Activated CD8-positive, alpha-beta memory T cell treated with anti-CD3 and anti-CD28 coated beads for 36 hours (primary cell): ENCODE measurements at regions not wholly inside any gene's neighbourhood (a gene's known extent, or its start where the extent isn't known, plus 50 kb on each side); places are given as distances from the start of the nearest gene placed in this dataset.
"Not testable (repeated sequence)": the region's sequence is repeated elsewhere in the genome, so short reads cannot be mapped to it uniquely, and the experiment has no call there.

Source experiments
- CTCF ChIA-PET: fragments of 350-600 bp; sonication (Branson Sonifier 250); formaldehyde crosslinking; loops from one replicate; lab custom pipeline; 2021; ENCODE audit warnings: antibody characterized with exemption; lab: Charles Lee
- POLR2A ChIA-PET: fragments of 350-600 bp; sonication (Branson Sonifier 250); formaldehyde crosslinking; loops from one replicate; lab custom pipeline; 2021; ENCODE audit warnings: antibody characterized with exemption; lab: Charles Lee

DNA sequence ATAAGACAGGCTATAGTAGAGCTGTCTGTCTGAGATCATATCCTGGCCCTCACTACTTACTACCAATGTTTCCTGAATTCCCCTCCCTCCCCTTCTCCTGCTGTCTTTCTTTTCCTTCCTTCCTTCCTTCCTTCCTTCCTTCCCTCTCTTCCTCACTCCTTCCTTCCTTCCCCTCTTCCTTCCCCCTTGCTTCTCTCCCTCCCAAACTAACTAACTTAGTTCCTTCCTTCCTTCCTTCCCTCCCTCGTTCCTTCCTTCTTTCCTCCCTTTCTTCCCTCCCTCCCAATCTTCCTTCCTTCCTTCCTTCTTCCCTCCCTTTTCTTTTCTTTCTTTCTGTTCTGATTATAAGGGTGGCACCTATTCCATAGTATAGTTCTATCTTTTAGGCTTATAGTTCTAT is 150.0 kb upstream of the GDNF start:
- POLR2A ChIA-PET: no interaction called here
- CTCF ChIA-PET: no interaction called here

DNA sequence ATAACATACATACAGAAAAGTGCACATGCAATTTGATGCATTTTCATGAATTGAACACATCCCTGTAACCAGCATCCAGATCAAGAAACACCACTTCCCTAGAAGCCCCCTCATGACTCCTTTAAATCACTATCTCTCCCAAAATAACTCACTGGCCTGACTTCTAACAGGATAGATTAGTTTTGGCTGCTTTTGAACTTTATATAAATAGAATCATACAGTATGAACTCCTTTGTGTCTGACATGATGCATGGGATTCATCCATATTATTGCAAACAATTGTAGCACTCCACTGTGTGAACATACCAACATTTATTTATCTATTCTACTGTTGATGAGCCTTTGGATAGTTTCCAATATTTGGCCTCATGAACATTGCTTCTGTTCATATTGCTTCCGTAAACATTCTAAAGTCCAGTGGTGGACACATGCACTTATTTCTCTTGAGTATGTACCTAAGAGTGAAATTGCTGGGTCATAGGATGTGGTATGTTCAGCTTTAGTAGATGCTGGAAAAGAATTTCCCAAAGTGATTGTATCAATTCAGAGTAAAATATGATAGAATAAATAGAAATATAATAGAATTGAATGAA is 148.7 kb upstream of the GDNF start:
- ChIA-PET CTCF (no interaction called here), POLR2A (no interaction called here)

GRCh38 chr5:37984300-37984699 is 144.5 kb upstream of the GDNF start:
- ChIA-PET POLR2A (no interaction called here), CTCF (no interaction called here)

GRCh38 chr5:37983463-37983862 is 143.6 kb upstream of the GDNF start:
- CTCF ChIA-PET: no interaction called here
- POLR2A ChIA-PET: no interaction called here

GRCh38 chr5:37979559-37979958 is 139.7 kb upstream of the GDNF start:
- CTCF ChIA-PET: no interaction called here

GRCh38 chr5:37975531-37975930 is 135.7 kb upstream of the GDNF start:
- POLR2A ChIA-PET: no interaction called here
- CTCF ChIA-PET: no interaction called here

More at GRCh38 chr5:37979559-37979958, 139.7 kb upstream of the GDNF start:
- POLR2A ChIA-PET: no interaction called here

DNA sequence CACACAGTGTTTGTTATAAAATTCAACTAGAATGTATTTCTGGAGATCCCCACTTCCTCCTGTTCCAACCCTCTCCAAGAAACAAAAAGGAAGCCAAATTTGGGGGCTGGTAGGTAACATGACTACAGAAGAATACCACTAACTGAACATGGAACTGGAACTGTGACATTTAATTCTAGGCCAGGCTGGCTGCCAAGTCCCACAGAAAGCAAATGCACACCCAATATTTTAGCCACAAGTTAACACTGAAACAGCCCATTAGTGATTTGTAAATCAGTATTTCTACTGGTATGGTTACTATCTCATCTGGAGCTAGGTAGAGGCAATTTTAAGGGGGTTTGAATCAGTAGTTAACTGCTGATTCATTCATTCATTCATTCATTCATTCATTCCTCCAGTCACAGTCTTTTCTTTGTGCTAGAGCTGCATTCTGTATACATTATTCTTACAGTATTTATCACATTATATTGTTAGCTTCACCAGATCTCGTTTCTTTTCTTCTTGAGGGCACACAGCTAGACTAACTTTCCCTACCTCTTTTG is 131.7 kb upstream of the GDNF start:
- ChIA-PET CTCF (no interaction called here), POLR2A (no interaction called here)

DNA sequence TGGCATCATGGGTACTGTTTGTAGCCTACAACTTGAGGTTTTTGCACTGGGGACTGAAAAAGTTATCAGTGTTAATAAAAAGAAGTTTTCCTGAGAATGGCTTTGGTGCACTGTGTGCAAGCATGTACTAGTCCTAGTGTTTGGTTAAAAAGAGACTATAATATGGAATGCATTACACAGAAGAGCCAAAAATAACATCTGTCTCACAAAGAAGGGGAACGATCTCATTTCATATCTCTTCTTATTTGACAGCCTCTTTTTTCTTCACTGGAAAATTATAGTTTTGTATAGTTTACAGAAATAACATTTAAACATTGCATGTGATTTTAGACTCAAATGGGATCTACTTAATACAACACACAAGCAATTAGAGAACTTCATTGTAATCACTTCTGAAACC is 127.0 kb upstream of the GDNF start:
- POLR2A ChIA-PET: no interaction called here
- CTCF ChIA-PET: no interaction called here

DNA sequence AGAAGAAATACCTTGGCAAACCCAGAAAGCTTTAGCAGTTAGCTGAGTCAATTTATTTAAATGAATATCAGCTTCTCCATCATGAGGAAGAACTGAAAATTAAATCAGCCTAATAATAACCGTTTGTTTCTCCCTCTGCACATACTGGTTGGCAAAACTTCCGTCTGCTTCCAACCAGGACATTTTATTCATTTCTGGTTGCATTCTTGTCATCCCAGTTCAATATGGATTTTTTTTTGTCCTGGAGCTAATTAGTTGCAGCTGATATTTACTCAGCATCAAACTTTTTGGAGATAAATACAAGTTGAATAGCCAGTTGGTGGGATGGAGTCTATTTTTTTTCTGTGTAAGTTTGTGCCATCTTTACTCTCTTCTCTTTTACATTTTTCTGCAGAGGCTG is 126.5 kb upstream of the GDNF start:
- ChIA-PET POLR2A (no interaction called here), CTCF (no interaction called here)

DNA sequence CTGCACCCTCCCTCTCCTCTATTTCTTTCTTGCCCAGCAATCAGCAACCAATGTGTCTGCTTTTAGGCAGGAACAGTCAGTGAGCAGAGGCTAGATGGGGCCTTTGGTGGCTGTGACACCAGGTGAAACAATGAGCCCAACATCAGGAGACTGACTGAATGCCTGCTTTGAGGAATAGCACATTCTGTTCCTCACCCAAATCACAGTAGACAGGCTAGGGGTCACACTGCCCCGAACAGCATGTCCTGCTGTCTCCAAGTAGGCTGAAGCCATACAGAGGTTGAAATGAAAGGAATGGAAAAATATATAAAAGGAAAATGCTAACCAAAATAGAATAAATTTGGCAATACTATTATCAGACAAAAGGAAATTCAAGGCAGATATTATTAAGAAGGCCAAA is 122.5 kb upstream of the GDNF start:
- ChIA-PET POLR2A (no interaction called here), CTCF (no interaction called here)

- CTCF ChIA-PET: no interaction called here
- POLR2A ChIA-PET: no interaction called here
Observed at GRCh38 chr5:37957218-37957617, 117.4 kb upstream of the GDNF start.

DNA sequence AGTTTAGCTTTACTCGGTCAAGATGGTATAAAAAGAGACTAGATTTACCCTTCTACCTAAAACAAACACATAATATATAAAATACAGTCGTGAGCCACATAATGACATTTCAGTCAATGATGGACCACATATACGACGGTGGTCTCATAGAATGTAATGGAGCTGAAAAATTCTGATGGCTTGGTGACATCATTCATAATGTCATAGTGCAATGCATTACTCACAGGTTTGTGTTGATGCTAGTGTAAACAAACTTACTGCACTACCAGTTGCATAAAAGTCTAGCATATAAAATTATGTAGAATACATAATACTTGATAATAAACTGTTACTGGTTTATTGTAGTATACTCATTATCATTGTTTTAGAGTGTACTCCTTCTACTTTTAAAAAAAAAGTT is 115.9 kb upstream of the GDNF start:
- POLR2A ChIA-PET: no interaction called here
- CTCF ChIA-PET: no interaction called here

DNA sequence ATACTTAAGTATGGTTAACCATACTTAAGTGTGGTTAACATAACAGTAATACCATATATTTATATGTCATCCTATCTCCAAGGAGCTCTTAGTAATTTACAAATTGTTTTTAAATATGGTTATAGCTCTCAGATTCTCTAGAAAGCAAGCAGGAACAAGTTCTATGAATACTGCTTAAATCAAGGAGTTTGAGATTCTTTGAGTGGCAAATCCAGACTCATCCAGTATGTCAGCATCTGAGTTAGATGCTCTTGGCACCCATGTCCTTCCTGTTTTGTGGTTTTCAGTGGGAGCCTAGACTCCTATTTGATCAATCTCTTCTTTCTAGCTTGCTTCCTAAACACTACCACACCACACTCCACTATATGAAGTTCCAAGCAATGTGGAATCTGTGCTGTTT is 114.7 kb upstream of the GDNF start:
- CTCF ChIA-PET: no interaction called here

DNA sequence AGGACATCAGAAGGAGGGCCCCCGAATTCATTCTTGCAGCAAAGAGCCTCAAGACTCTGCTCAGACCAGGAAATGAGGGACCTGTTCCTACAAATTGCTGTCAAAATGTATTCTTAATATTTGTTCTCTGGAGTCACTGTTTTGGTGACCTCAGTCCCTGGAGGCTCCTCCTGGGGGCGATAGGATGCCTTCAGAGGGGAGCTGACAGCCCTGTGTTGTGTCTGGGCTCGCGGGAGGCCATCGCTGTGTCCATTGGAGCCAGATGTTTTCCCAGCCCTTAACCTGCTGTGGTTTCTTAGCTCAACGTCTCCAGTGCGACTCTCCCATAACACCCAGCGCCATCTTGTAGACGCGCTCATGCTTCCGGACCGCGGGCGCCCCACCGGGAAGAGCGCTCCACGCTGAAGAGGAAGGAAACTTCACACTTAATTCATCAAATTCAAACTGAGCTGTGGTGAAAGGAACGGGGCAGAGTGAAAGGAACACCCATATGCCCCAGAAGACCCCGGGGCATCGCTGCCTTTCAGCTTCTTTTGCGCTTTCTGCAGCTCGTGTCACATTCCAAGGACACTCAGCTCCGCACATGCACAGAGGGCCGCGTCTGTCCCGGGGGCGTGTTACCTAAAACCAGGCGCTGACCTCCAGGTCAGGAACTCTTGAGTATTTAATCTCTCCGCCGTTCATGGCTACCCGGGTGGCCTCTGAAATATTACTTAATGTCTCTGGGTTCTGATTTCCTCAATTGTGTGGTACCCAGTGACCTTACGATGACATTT is 112.3 kb upstream of the GDNF start:
- CTCF ChIA-PET: no interaction called here
- POLR2A ChIA-PET: no interaction called here

More for the DNA sequence above, 114.7 kb upstream of the GDNF start:
- POLR2A ChIA-PET: no interaction called here

DNA sequence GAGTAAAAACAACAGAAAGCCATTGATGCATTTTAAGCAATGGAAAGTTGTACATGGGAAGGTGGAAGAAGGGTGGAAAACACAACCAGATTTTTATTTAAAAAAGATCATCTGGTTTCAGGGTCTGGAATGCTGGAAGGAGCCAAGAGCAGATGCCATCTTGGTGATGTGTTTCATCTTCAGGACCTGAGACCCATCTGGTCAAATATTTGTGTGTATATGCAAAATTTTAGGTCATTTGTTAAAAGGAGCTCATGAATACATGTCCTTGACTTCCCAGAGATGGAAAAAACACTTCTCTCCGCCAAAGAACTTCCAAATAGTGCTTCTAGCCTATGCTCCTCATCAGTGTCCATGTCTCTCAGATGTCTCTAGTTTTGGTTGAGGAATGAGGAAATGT is 110.6 kb upstream of the GDNF start:
- ChIA-PET POLR2A (no interaction called here), CTCF (no interaction called here)

- CTCF ChIA-PET: no interaction called here
- POLR2A ChIA-PET: no interaction called here
Observed at GRCh38 chr5:37945446-37945845, 105.6 kb upstream of the GDNF start.

GRCh38 chr5:37943136-37943535 is 103.3 kb upstream of the GDNF start:
- POLR2A ChIA-PET, CTCF ChIA-PET: not testable (repeated sequence)

- ChIA-PET CTCF (no interaction called here), POLR2A (no interaction called here)
Observed at GRCh38 chr5:37940931-37941623, 101.2 kb upstream of the GDNF start.

GRCh38 chr5:37938861-37939260 is 99.0 kb upstream of the GDNF start:
- POLR2A ChIA-PET: no interaction called here
- CTCF ChIA-PET: no interaction called here

GRCh38 chr5:37938076-37938852 is 98.4 kb upstream of the GDNF start:
- ChIA-PET CTCF (no interaction called here), POLR2A (no interaction called here)
